NCI-H146 (cell line): ENCODE measurements at regions not wholly inside any gene's neighbourhood (a gene's known extent, or its start where the extent isn't known, plus 50 kb on each side); places are given as distances from the start of the nearest gene placed in this dataset.

ENCODE experiments used
- DNase-seq: peaks from one replicate; lab custom pipeline; 2025; lab: John Stamatoyannopoulos, UW

GRCh38 chr12:118853634-118854033 is 127.7 kb upstream of the SRRM4 start:
- DNase-seq, result peak; percentile 31

- DNase-seq, result no peak
These were observed 125.5 kb upstream of the SRRM4 start for GRCh38 chr12:118855858-118856257.

GRCh38 chr12:118866346-118866745 is 115.0 kb upstream of the SRRM4 start:
- no peak for DNase-seq

GRCh38 chr12:118870551-118870950 is 110.8 kb upstream of the SRRM4 start:
- peak; percentile 93 for DNase-seq

- peak; percentile 81 for DNase-seq
These were observed 106.4 kb upstream of the SRRM4 start for GRCh38 chr12:118874698-118875548.

- peak; percentile 88 for DNase-seq
These were observed 100.4 kb upstream of the SRRM4 start for GRCh38 chr12:118880720-118881493.

GRCh38 chr12:118884226-118884625 is 97.1 kb upstream of the SRRM4 start:
- no peak for DNase-seq

GRCh38 chr12:118900993-118901392 is 80.3 kb upstream of the SRRM4 start:
- DNase-seq, result no peak

- DNase-seq, result no peak
These were observed 72.5 kb upstream of the SRRM4 start for GRCh38 chr12:118908811-118909210.

GRCh38 chr12:118912697-118913270 is 68.6 kb upstream of the SRRM4 start:
- no peak for DNase-seq

- no peak for DNase-seq
These were observed 59.6 kb upstream of the SRRM4 start for GRCh38 chr12:118921761-118922160.

GRCh38 chr12:118922405-118922804 is 58.9 kb upstream of the SRRM4 start:
- no peak for DNase-seq

GRCh38 chr12:118925407-118925806 is 55.9 kb upstream of the SRRM4 start:
- no peak for DNase-seq

- no peak for DNase-seq
These were observed 55.5 kb upstream of the SRRM4 start for GRCh38 chr12:118925826-118926225.
